ENCODE measurements at regions not wholly inside any gene's neighbourhood (a gene's known extent, or its start where the extent isn't known, plus 50 kb on each side); places are given as distances from the start of the nearest gene placed in this dataset.

DNA sequence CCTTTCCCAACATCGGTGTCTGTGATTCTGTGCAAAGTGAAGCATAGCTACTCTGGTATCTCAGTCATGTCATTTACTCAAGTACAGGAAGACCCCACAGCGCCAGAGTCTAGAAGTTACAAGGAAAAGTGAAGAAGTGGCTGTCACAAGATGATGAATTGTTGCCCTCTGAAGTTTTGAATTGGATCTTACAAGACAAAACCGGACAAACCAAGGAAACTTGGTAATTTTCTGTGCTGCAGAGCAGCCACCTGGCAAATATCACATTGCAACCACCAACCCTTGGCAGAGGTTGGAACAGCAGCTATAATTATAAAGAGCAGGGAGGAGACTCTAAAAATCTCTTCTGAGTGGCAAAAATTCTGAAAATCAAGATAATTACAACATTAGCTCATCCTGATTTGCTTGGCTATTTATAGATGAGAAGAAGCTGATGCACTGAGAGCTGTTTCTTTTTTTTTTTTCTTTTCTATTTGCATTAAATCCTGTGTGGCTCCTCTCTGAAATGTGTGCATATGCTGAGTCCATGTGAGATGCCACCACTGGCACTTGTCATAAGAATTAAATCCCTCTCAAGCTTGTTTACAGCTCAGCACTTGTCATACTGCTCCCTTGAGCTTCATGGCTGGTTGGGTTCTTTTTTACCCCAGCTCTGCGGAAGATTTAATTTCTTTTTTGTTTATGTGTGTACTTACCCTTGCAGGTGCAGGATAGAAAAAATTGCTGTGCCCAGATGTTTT lies 68.0 kb upstream of the MNS1 start:
- no peaks in the 10 kb centered on the region for H3K9me3 ChIP-seq (replicated peaks in 1 of 3)
- H3K4me1 ChIP-seq (replicated peaks in 1 of 2) = no peaks in the 10 kb centered on the region
- H3K27ac ChIP-seq = no peak overlapping the region
- no peaks in the 10 kb centered on the region for H3K27me3 ChIP-seq
- 67 to 79% (median 72%) methylated on average over 4 of the region's 4 CpGs for WGBS, 4 donors
- no peaks in the 10 kb centered on the region for H3K36me3 ChIP-seq (replicated peaks in 1 of 2)
- DNase-seq = no peak
- TF ChIP-seq, protein P1, sequence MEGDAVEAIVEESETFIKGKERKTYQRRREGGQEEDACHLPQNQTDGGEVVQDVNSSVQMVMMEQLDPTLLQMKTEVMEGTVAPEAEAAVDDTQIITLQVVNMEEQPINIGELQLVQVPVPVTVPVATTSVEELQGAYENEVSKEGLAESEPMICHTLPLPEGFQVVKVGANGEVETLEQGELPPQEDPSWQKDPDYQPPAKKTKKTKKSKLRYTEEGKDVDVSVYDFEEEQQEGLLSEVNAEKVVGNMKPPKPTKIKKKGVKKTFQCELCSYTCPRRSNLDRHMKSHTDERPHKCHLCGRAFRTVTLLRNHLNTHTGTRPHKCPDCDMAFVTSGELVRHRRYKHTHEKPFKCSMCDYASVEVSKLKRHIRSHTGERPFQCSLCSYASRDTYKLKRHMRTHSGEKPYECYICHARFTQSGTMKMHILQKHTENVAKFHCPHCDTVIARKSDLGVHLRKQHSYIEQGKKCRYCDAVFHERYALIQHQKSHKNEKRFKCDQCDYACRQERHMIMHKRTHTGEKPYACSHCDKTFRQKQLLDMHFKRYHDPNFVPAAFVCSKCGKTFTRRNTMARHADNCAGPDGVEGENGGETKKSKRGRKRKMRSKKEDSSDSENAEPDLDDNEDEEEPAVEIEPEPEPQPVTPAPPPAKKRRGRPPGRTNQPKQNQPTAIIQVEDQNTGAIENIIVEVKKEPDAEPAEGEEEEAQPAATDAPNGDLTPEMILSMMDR (IDR thresholded peaks at IDR 0.05) = no peak
- H3K4me3 ChIP-seq = no peak overlapping the region
- intact Hi-C loops (cut with DNase I) = no loop called here

DNA sequence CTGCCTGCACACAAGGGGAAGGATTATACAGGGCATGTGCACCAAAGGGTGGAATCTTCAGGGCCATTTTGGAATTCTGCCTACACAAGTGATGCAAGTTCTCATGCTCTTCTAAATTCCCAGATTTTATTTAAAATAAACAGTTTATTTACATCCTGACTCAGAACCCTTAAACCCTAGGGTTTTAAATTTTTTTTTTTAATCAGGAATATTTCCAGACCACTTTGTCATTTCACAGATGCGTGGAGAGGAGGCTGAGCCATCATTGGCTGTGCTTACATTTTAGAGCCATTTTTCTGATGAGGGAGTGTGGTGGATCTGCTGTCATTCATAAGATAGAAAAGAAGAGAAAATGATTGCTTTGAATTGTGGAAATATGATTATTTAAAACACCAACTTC lies 65.2 kb upstream of the MNS1 start:
- intact Hi-C loops (cut with DNase I) = no loop called here
- no peak for DNase-seq
- H3K27me3 ChIP-seq = no peaks in the 10 kb centered on the region
- 90 to 98% (median 93%) methylated on average over 1 of the region's 1 CpG for WGBS, 4 donors
- no peak overlapping the region for H3K27ac ChIP-seq
- no peaks in the 10 kb centered on the region for H3K9me3 ChIP-seq (replicated peaks in 1 of 3)
- TF ChIP-seq, protein P1 (IDR thresholded peaks at IDR 0.05) = no peak
- no peak for TF ChIP-seq POLR2A (IDR thresholded peaks at IDR 0.05)
- H3K4me3 ChIP-seq = no peak overlapping the region
- no peaks in the 10 kb centered on the region for H3K36me3 ChIP-seq (replicated peaks in 1 of 2)
- H3K4me1 ChIP-seq (replicated peaks in 1 of 2) = no peaks in the 10 kb centered on the region

DNA sequence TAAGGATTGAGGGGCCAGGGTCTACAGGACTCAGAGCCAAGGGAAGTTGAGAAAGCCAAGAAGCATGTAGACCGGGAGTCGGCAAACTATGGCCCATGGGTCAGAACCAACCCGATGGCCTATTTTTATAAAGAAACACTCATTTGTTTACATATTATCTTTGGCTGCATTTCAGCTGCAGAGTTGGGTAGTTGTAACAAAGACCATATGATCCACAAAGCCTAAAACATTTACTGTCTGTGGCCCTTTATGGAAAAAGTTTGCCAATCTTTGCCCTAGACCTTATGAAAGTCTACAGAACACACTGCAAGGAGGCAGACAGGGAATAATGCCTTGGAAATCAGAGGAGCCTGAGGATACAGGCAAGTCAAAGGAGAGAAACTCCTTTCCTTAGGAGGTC lies 63.2 kb upstream of the MNS1 start:
- Histone ChIP-seq H3K36me3 (replicated peaks in 1 of 2) (no peaks in the 10 kb centered on the region), H3K27ac (no peak overlapping the region), H3K4me3 (no peak overlapping the region), H3K27me3 (no peaks in the 10 kb centered on the region), H3K9me3 (replicated peaks in 1 of 3) (no peaks in the 10 kb centered on the region), H3K4me1 (replicated peaks in 1 of 2) (no peaks in the 10 kb centered on the region)
- TF ChIP-seq, protein P1 (IDR thresholded peaks at IDR 0.05) = no peak
- TF ChIP-seq POLR2A (IDR thresholded peaks at IDR 0.05) = no peak
- 63 to 88% (median 66%) methylated on average over 3 of the region's 3 CpGs for WGBS, 4 donors
- DNase-seq = no peak
- intact Hi-C loops (cut with DNase I) = no loop called here

DNA sequence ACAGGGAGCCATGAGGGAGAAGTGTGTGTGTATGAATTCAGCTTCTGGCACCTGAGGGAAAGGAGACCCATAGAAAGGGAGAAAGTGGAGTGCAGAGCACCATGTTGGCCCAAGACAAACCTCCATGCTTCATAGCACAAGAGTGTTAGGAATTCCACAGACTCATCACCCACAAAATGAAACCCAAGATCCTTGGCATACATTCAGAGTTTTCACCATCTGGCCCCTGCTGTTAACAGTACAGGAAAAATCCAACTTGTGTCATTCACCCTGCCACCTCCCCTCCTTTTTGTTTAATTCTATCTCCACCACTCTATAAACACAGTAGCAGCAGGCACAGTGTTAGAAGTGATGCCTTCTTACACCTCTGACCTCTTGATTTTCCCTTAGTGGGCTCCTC lies 60.0 kb upstream of the MNS1 start:
- Histone ChIP-seq H3K9me3 (replicated peaks in 1 of 3) (no peaks in the 10 kb centered on the region), H3K27ac (no peak overlapping the region), H3K36me3 (replicated peaks in 1 of 2) (no peaks in the 10 kb centered on the region), H3K4me1 (replicated peaks in 1 of 2) (no peaks in the 10 kb centered on the region), H3K4me3 (no peak overlapping the region), H3K27me3 (no peaks in the 10 kb centered on the region)
- TF ChIP-seq, protein P1 (IDR thresholded peaks at IDR 0.05) = no peak
- TF ChIP-seq POLR2A (IDR thresholded peaks at IDR 0.05) = no peak
- intact Hi-C loops (cut with DNase I) = no loop called here
- DNase-seq = no peak
